ENCODE measurements at regions not wholly inside any gene's neighbourhood (a gene's known extent, or its start where the extent isn't known, plus 50 kb on each side); places are given as distances from the start of the nearest gene placed in this dataset.

DNA sequence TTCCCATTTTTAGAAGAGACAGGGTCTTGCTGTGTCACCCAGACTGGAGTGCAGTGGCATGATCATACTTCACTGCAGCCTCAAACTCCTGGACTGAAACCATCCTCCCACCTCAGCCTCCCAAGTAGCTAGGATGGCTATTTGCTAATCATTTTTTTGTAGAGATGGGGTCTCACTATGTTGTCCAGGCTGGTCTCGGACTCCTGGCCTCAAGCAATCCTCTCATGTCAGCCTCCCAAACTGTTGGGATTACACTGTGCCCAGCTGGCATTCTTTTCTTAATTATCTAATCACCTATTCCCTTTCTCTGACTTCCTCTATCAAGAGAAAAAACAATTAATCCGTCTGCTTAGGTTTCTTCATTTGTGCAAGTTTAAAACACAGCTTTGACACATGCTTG lies 172.5 kb upstream of the TRIM24 start:
- Histone ChIP-seq H3K9me3 (replicated peaks in 1 of 2; ENCODE audit: control insufficient read depth in 1 of 2, insufficient read depth in 1 of 2, low read length in 2 of 2) (peaks cover 13 to 21% of the 10 kb centered on the region in 2 donors), H3K36me3 (replicated peaks in 1 of 2; ENCODE audit: control insufficient read depth in 1 of 2, insufficient read depth in 2 of 2, low read length in 2 of 2) (no peaks in the 10 kb centered on the region), H3K79me2 (ENCODE audit: insufficient read depth, low read length) (no peaks in the 10 kb centered on the region), H3K4me3 (replicated peaks in 1 of 3; ENCODE audit: low read depth in 2 of 3, low read length in 3 of 3) (no peak overlapping the region), H4K20me1 (ENCODE audit: insufficient read depth, low read length) (no peaks in the 10 kb centered on the region), H3K27ac (ENCODE audit: low read depth in 1 of 2, low read length in 2 of 2) (no peak overlapping the region), H3K4me2 (replicated peaks; ENCODE audit: extremely low read depth, low read length, poor library complexity, severe bottlenecking) (no peak overlapping the region), H2AFZ (ENCODE audit: insufficient read depth, low read depth, low read length, poor library complexity, severe bottlenecking) (no peak overlapping the region), H3K4me1 (ENCODE audit: control insufficient read depth in 1 of 2, insufficient read depth in 2 of 2, low read length in 2 of 2) (no peaks in the 10 kb centered on the region), H3K9ac (ENCODE audit: insufficient read depth, low read length, poor library complexity, severe bottlenecking) (no peak overlapping the region), H3K27me3 (ENCODE audit: control insufficient read depth in 2 of 2, insufficient read depth in 2 of 2, low read length in 2 of 2) (no peaks in the 10 kb centered on the region)
- H3K4me1 Mint-ChIP-seq = no peaks in the 10 kb centered on the region
- no CpG with 5 or more reads among the region's 2 CpGs for WGBS (ENCODE audit: insufficient coverage)
- TF ChIP-seq, protein P1, sequence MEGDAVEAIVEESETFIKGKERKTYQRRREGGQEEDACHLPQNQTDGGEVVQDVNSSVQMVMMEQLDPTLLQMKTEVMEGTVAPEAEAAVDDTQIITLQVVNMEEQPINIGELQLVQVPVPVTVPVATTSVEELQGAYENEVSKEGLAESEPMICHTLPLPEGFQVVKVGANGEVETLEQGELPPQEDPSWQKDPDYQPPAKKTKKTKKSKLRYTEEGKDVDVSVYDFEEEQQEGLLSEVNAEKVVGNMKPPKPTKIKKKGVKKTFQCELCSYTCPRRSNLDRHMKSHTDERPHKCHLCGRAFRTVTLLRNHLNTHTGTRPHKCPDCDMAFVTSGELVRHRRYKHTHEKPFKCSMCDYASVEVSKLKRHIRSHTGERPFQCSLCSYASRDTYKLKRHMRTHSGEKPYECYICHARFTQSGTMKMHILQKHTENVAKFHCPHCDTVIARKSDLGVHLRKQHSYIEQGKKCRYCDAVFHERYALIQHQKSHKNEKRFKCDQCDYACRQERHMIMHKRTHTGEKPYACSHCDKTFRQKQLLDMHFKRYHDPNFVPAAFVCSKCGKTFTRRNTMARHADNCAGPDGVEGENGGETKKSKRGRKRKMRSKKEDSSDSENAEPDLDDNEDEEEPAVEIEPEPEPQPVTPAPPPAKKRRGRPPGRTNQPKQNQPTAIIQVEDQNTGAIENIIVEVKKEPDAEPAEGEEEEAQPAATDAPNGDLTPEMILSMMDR (IDR thresholded peaks at IDR 0.05) = no peak
- H3K4me3 Mint-ChIP-seq = no peak overlapping the region
- peaks cover 0 to 3% (median 0%) of the 10 kb centered on the region in 3 donors for H3K27me3 Mint-ChIP-seq (ENCODE audit: low read depth in 3 of 3)
- no peak overlapping the region for H3K27ac Mint-ChIP-seq
- no peak for DNase-seq
- peaks cover 14 to 29% (median 20%) of the 10 kb centered on the region in 7 donors for H3K9me3 Mint-ChIP-seq
- intact Hi-C loops (cut with micrococcal nuclease) = no loop called here
- no peaks in the 10 kb centered on the region for H3K36me3 Mint-ChIP-seq

DNA sequence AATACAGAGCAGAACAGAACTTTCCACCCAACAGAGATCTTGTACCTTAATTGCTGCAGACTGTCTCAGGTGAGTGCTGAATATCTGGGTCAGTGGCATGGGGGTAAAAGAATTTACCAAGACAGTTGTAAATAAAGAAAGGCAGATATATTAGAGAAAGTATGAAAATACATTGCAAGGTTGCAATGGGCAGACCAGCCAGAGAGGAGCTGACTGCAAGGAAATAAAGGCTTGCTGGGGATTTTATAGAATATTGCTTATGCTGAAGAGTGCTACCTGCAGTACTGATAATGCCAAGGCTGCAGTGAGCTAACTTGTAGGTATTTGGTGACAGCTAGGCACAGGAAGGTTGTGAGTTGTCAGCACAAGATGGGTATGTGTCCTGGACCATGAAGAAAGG lies 171.0 kb upstream of the TRIM24 start:
- TF ChIP-seq, protein P1 (IDR thresholded peaks at IDR 0.05) = no peak
- DNase-seq = no peak
- H3K79me2 ChIP-seq (ENCODE audit: insufficient read depth, low read length) = no peaks in the 10 kb centered on the region
- no peak overlapping the region for H3K4me2 ChIP-seq (replicated peaks; ENCODE audit: extremely low read depth, low read length, poor library complexity, severe bottlenecking)
- Mint-ChIP-seq H3K27ac (no peak overlapping the region), H3K27me3 (ENCODE audit: low read depth in 3 of 3) (peaks cover 0 to 3% (median 0%) of the 10 kb centered on the region in 3 donors), H3K36me3 (no peaks in the 10 kb centered on the region), H3K4me1 (no peaks in the 10 kb centered on the region), H3K9me3 (peaks cover 14 to 29% (median 19%) of the 10 kb centered on the region in 7 donors), H3K4me3 (no peak overlapping the region)
- H3K9me3 ChIP-seq (replicated peaks in 1 of 2; ENCODE audit: control insufficient read depth in 1 of 2, insufficient read depth in 1 of 2, low read length in 2 of 2) = peaks cover 13 to 21% of the 10 kb centered on the region in 2 donors
- no peaks in the 10 kb centered on the region for H3K36me3 ChIP-seq (replicated peaks in 1 of 2; ENCODE audit: control insufficient read depth in 1 of 2, insufficient read depth in 2 of 2, low read length in 2 of 2)
- H4K20me1 ChIP-seq (ENCODE audit: insufficient read depth, low read length) = no peaks in the 10 kb centered on the region
- no peak overlapping the region for H3K27ac ChIP-seq (ENCODE audit: low read depth in 1 of 2, low read length in 2 of 2)
- H3K4me1 ChIP-seq (ENCODE audit: control insufficient read depth in 1 of 2, insufficient read depth in 2 of 2, low read length in 2 of 2) = peaks cover 1 to 2% of the 10 kb centered on the region in 2 donors
- H3K4me3 ChIP-seq (replicated peaks in 1 of 3; ENCODE audit: low read depth in 2 of 3, low read length in 3 of 3) = no peak overlapping the region
- H3K27me3 ChIP-seq (ENCODE audit: control insufficient read depth in 2 of 2, insufficient read depth in 2 of 2, low read length in 2 of 2) = no peaks in the 10 kb centered on the region
- no peak overlapping the region for H2AFZ ChIP-seq (ENCODE audit: insufficient read depth, low read depth, low read length, poor library complexity, severe bottlenecking)
- intact Hi-C loops (cut with micrococcal nuclease) = no loop called here
- no peak overlapping the region for H3K9ac ChIP-seq (ENCODE audit: insufficient read depth, low read length, poor library complexity, severe bottlenecking)

Data from CD14-positive monocyte (primary cell).